Right ventricle myocardium superior (tissue), 1 donor: ENCODE measurements at regions not wholly inside any gene's neighbourhood (a gene's known extent, or its start where the extent isn't known, plus 50 kb on each side); places are given as distances from the start of the nearest gene placed in this dataset.
A peak's percentile ranks its signal among the peaks of the same experiment; 100 is the strongest.

Source experiments
- ATAC-seq: fragments of 200-7000 bp; cut with Tn5 transposase; one replicate; pipeline ENCODE4 v1.9.1; 2020; ENCODE audit warnings: mild to moderate bottlenecking; ENCODE audit not compliant: poor library complexity
- DNase-seq: peaks from one replicate; pipeline ENCODE4 v3.0.0-alpha.2; 2020
- intact Hi-C: fragments of 100-400 bp; cut with DNase I; formaldehyde crosslinking; loops from one replicate; pipeline ENCODE4 v1.11.2; 2022
- donor health status: DM: no; HTN: yes; CAD: no; lungs with severe emphysema.

DNA sequence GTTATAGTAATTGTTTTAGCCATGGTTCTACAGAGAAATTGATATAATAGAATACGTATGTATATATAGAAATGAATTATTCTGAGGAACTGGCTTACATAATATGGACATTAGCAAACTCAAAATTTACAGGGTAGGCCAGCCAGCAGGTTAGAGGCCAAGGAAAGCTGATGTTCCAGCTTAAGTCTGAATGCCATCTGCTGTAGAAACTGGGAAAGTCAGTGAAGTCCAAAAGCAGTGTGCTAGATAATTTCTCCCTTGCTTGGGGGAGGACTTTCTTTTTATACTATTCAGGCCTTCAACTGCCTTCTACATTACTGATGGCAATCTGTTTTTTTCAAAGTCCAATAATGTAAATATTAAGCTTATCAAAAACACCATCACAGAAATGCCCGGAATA lies 1174.7 kb downstream of the ZPLD1 start:
- no peak for DNase-seq
- ATAC-seq, result no peak
- intact Hi-C loops, result no loop called here

DNA sequence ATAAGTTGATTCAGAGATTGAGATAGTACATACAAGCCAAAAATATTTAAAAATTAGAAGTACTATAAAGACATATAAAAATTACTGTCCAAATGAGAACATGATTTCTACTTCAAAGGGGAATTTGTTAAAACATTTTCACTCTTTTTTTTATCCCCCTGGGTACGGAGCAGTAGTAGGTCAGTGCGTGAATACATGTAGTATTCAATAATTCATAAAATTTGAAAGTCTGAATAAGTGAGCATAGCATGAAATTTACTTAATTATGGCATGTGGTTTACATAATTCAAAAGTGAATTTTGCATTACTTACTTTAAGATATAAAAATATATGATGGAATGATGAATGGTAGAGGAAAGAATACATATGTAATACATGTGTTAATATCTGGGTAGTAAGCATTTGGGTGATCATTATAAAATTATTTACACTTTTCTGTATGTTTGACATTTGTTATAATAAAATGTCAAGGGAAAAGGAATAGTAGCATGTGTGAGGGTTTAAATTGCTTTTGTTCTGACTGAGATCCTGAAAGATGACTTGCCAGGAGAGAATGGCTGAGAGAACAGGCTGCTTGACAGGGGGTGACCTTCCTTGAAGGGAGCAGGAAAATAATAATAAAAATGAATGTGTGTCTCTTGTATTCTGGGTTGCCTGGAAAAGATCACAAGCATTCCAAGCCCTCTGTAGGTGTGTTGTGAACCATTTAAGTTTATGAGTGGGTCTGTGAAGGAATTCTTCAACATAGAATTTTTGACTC lies 1178.8 kb downstream of the ZPLD1 start:
- DNase-seq (no peak), ATAC-seq (no peak)
- intact Hi-C loops, result no loop called here

DNA sequence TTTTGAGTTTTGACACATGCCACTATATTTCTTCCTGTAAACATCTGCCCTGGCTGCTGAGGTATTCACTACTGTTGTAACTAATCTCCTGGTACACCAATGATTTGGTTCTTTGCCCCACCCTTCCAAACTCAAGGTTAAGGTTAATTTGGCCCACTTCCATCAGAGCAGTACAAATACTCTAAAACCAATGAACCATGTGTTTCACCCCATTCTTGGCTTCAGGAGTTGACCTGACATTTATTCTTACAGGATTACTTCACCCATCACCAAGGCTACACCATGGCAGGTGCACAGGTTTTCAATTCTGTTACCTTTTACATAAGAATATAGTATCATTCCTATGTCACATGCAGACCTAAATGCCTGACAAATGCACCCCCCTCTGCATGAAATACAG lies 1179.9 kb downstream of the ZPLD1 start:
- ATAC-seq (no peak), DNase-seq (no peak)
- intact Hi-C loops, result no loop called here

DNA sequence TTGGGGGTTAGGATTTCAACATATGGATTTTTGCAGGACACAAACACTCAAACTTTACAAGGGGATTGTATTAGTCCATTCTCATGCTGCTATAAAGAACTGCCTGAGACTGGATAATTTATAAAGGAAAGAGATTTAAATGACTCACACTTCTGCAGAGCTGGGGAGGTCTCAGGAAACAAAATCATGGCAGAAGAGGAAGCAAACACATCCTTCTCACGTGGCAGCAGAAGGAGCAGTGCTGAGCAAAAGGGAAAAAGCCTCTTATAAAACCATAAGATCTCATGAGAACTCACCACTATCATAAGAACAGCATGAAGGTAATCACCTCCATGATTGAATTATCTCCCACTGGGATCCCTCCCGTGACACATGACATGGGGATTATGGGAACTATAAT lies 1183.1 kb downstream of the ZPLD1 start:
- intact Hi-C loops, result no loop called here
- DNase-seq (no peak), ATAC-seq (no peak)

DNA sequence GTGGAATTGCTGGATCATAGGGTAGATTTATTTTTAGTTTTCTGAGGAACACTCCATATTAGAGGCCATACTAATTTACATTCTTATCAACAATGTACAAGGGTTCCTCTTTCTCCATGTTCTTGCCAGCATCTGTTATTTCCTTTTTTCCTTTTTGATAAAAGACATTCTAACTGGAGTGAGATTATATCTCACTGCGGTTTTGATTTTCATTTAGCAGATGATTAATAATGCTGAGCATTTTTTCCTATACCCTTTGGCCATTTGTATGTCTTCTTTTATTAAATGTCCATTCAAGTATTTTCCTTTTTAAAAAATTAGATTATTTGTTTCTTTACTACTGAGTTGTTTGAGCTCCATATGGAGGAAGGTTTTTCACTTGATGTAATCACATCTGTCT lies 1189.5 kb downstream of the ZPLD1 start:
- ATAC-seq, result no peak
- intact Hi-C loops, result no loop called here
- no peak for DNase-seq

DNA sequence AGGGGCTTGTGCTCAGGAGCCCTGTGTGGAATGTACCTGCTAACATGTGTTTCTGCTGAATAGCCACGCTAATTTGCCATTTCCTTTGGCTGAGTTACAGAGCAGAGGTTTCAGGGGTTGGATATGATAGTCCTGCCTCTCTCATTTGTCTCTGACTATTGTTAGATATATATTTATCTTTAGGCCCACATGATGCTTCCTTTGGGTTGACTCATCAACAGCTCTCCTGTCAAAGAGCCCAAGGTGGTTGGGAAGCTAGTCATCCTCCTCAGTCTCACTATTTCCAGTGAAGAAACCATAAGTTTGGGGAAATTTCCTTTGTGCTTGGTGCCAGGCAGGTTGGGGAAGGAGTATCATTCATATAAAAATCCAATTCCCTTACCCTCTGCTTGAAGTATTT lies 1194.6 kb downstream of the ZPLD1 start:
- intact Hi-C loops, result no loop called here
- ATAC-seq (no peak), DNase-seq (no peak)

DNA sequence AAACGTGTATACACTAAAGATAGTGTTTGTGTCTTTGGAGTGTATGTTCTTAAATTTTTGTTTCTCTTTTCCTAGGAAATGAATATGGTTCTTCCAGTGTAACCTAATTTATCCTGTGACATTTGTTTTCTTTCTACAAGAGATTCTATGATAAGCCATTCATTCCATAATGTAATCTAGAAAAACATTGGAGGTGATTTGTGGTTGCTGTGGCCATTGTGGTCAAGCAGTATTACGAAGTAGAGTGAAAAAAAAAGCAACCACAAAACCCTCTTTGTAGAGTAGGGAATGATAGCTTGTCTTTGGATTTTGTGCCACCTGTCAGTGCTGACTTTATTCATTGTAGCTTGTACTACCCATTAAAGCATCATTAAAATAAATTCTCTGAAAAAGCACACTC lies 1209.6 kb downstream of the ZPLD1 start:
- ATAC-seq (no peak), DNase-seq (no peak)
- intact Hi-C loops, result no loop called here

DNA sequence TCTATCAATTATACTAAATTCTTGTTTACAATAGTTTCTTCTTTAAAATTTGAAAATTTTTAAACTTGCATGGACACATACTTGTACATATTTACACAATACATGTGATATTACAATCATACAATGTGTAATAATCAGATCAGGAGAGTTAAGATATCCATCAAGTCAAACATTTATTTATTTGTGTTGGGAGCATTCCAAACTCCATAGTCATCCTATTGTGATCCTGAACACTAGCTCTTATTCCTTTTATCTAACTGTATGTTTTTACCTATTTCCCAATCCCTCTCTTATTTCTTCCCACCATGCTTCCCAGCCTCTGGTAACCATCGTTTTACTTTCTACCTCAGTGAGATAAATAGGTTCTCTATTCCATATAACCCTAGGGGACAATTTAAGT lies 1219.2 kb downstream of the ZPLD1 start:
- intact Hi-C loops, result no loop called here

DNA sequence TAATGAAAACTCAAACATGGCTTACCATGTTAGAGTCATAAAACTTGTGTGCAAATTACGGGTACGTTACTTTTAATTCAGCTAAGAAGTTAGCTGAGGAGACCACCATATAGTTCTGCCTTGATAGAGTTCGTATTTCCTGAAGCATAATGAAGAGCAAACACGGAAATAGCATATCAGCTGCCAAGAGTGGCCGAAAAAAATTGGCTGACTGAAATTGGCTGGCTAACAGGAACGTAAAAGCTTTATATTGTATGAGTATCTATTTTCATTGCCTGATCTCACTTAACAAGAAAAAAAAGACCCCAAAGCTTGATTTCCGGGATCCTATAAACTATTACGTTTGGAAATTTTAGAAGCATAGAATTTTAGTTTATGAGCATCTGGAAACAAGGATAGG lies 1222.9 kb downstream of the ZPLD1 start:
- no peak for ATAC-seq
- intact Hi-C loops, result no loop called here

More for the DNA sequence above, 1219.2 kb downstream of the ZPLD1 start:
- ATAC-seq (no peak), DNase-seq (no peak)

DNA sequence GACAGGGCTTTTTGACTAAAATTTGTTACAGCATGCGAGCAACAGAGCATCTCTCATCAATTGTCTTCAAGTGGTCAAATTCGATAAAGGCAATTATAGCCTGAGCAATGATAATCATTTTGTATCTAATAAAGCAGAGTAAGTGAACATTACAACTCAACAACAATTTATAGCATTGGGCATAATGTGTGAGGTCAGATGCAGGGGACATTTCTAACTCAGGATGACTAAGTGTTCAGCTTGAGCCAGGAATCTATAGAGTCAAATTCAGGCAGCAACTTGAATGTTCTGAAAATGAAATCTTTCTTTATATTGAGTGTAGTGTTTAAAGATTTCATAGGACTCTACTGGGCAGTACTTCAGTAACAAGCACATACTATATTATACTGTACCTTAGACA lies 1226.0 kb downstream of the ZPLD1 start:
- intact Hi-C loops, result no loop called here
- ATAC-seq, result no peak

More for the DNA sequence above, 1222.9 kb downstream of the ZPLD1 start:
- no peak for DNase-seq

DNA sequence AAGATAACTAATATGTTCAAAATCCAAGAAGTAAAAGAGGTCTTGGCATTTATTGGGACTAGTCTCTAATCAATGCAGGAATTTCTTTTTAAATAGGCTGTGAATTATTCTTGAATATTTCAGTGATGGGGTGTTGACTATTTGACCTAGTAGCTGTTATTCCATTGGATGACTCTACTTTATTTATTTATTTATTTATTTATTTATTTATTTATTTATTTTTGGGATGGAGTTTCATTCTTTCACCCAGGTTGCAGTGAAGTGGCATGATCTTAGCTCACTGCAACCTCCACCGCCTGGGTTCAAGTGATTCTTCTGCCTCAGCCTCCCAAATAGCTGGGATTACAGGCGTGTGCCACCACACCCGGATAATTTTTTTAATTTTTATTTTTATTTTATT lies 1227.8 kb downstream of the ZPLD1 start:
- intact Hi-C loops, result no loop called here
- ATAC-seq, result no peak
- no peak for DNase-seq

More for the DNA sequence above, 1226.0 kb downstream of the ZPLD1 start:
- no peak for DNase-seq

DNA sequence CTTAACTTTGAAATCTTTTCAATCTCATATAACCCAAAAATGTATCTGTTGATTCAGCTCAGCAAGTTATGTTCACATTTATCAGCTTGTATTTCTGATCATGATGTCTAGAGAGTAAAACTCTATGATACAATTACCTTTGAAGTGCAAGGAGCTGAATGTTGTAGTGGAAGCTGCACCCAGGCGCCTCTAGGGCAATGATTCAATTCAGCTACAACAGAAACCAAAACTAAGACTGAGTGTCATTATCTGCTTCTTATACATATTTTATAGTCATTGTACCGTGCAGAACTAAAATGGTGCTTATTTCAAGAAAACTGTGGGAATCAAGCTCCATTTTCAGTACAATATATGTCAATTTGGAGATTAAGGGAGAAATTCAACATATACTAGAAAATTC lies 1237.5 kb downstream of the ZPLD1 start:
- intact Hi-C loops, result no loop called here
- DNase-seq (no peak), ATAC-seq (no peak)

DNA sequence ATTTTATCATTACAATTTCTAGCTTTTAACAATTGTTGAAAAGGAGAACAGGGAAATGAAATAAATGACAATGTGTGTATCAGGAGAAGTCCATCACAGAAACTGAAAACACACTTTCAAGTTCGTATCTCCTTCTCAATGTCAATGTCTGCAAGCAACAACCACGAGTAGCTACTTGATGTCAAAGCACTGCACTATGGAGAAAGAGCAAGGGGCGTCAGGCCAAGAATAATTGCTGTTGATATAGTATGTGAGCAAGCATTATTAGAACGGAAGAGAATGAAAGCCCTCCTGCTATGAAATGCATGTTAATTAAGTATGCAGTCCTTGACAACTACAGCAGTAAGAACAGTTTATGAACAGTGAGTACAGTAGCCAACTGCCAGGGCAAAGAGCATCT lies 1250.1 kb downstream of the ZPLD1 start:
- intact Hi-C loops, result no loop called here
- ATAC-seq (no peak), DNase-seq (no peak)

DNA sequence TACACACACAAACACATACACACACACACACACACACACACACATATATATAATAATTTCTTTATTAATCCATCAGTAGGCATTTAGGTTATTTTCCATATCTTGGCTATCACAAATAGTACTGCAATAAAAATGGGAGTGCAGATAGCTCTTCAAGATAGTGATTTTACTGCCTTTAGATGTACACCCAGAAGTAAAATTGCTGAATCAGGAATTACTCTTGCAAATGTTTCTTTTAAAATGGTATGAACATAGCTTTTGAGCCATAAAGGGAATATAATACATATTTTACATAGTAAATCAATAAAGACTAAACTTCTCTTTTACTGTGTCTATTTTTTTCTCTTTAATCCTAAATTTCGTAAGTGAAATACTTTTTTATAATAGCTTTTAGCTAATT lies 1251.1 kb downstream of the ZPLD1 start:
- ATAC-seq, result no peak
- no peak for DNase-seq
- intact Hi-C loops, result no loop called here

DNA sequence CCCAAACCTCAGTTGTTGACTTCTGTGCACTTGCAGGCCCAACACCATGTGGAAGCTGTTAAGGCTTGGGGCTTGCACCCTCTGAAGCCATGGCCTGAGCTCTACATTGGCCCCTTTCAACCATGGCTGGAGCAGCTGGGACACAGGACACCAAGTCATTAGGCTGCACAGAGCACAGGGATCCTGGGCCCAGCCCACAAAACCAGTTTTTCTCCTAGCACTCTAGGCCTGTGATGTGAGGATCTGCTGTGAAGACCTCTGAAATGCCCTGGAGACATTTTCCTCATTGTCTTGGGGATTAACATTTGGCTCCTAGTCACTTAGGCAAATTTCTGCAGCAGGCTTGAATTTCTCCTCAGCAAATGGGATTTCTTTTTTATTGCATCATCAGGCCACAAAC lies 1255.7 kb downstream of the ZPLD1 start:
- DNase-seq (no peak), ATAC-seq (no peak)
- intact Hi-C loops, result no loop called here

DNA sequence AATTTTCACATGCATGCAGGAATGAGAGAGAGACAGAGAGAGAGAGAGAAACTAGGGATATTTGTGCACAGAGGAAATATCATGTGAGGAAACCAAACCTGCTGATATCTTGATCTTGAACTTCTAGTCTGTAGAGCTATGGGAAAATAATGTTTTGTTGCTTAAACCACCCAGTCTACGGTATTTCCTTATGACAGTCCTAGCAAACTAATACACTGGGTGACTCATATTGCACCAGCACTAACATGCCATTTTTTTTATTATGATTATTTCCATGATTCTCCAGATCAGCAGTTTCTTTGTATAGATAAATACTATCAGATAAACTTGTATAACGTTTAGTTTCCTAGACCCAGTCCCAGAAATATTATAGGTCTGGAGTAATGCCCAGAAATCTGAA lies 1259.0 kb downstream of the ZPLD1 start:
- intact Hi-C loops, result no loop called here
- ATAC-seq (no peak), DNase-seq (no peak)

DNA sequence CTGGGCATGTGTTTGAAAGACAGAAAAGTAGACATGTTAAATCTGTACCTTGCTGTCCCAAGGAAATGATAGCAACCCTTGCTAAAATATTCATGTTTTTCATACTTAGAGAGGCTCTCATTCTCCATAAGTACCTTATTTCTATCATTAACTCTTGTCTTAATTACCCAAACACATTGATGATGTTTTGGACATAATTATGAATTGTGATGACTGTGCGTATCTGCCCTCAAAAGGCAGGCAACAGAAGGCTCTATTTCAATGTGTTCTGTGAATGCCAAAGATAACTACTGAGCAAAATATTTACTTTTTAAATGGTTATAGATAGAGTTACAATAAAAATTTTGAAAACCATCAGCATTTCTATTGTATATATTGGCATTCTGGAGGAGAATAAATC lies 1263.8 kb downstream of the ZPLD1 start:
- DNase-seq (no peak), ATAC-seq (no peak)
- intact Hi-C loops, result no loop called here

DNA sequence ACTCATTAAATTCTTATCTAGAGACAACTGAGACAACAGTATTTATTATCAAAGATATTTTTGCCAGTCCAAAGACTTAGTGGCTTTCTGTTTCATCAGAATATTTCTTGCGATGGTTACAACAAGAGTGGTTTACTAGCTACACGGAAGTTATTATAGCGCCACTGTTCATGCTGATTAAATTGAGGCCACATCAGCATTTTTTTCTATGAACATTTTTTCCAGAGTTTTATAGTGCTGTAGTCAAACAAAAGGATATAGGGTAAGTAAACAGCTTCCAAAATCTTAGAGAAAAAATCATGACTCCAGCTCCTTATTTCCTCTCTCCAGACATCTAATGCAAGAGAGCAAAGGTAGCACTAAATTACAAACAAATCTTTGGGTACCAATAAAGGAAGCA lies 1264.4 kb downstream of the ZPLD1 start:
- ATAC-seq (no peak), DNase-seq (no peak)
- intact Hi-C loops, result no loop called here

DNA sequence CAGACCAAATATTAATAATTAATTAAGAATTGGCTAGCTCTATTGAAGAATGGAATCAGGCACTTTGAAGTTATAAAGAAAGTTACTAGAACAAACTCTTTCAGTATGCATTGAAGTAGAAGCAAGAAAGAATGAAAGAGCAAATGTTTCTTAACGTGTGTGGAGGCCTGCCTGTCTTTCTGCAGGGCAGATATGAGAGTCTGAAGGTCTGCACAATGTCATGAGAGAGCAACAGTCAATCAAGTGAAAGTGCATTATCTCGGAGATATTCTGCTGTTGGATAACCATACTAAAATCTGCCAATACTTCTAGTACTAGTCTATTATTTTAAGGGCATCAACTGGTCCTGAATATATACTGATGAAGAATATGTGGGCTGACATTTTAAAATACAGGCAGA lies 1270.8 kb downstream of the ZPLD1 start:
- DNase-seq (no peak), ATAC-seq (peak; percentile 34)
- intact Hi-C loops, result no loop called here

DNA sequence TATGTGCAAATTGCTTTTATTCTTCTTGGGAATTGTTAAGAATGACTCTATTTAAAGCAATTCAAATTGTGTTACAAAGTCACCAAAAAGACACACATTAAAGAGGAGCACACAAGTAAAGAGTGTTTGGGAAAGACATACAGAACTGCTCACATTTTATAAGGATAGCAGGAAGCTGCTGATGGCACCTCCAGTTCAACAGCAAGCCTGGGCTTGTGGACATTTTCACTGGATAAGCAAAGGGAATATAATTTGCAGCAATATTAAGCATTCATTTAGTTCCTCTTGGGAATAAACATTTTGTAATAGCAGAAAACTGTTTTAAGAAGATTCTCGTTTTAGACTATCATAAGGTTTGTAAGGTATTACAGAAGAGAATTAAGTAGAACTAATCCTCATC lies 1271.9 kb downstream of the ZPLD1 start:
- DNase-seq (no peak), ATAC-seq (no peak)
- intact Hi-C loops, result no loop called here

DNA sequence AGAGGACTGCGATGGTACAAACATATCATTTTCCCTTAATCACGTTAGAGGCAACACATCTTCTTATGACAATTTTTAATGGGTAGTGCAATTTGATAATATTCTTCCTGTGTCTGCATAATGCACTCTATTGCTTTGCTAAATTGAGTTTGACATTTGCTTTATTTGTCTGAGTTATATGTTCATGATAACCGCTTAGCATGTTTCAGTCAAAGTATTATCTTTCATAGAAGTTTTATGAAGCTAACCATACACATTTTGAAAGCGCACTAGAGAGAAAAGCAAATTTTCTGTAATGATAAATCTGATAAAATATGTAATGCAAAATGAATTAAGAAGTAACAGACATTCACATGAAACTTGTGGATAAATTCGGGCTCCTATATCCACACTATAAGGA lies 1276.9 kb downstream of the ZPLD1 start:
- intact Hi-C loops, result no loop called here
- ATAC-seq (no peak), DNase-seq (no peak)
